ENCODE measurements at regions not wholly inside any gene's neighbourhood (a gene's known extent, or its start where the extent isn't known, plus 50 kb on each side); places are given as distances from the start of the nearest gene placed in this dataset.

GRCh38 chr1:82343381-82343780 is 542.6 kb downstream of the ADGRL2 start:
- TF ChIP-seq CTCF (IDR thresholded peaks at IDR 0.05; ENCODE audit: low read depth, low read length, missing control alignments): no peak
- no peak for DNase-seq (ENCODE audit: low read depth)

GRCh38 chr1:82337635-82338034 is 536.9 kb downstream of the ADGRL2 start:
- no peak for DNase-seq (ENCODE audit: low read depth)
- no peak overlapping the region for H3K4me3 ChIP-seq (ENCODE audit: low read depth, low read length)
- no peak for TF ChIP-seq CTCF (IDR thresholded peaks at IDR 0.05; ENCODE audit: low read depth, low read length, missing control alignments)

More at GRCh38 chr1:82343381-82343780, 542.6 kb downstream of the ADGRL2 start:
- H3K4me3 ChIP-seq (ENCODE audit: low read depth, low read length): no peak overlapping the region

- no peak for TF ChIP-seq CTCF (IDR thresholded peaks at IDR 0.05; ENCODE audit: low read depth, low read length, missing control alignments)
- no peak for DNase-seq (ENCODE audit: low read depth)
- H3K4me3 ChIP-seq (ENCODE audit: low read depth, low read length): no peak overlapping the region
These were observed 529.6 kb downstream of the ADGRL2 start for GRCh38 chr1:82330330-82330729.

GRCh38 chr1:82329226-82329625 is 528.5 kb downstream of the ADGRL2 start:
- no peak for TF ChIP-seq CTCF (IDR thresholded peaks at IDR 0.05; ENCODE audit: low read depth, low read length, missing control alignments)
- H3K4me3 ChIP-seq (ENCODE audit: low read depth, low read length): no peak overlapping the region
- no peak for DNase-seq (ENCODE audit: low read depth)

- no peak for DNase-seq (ENCODE audit: low read depth)
- TF ChIP-seq CTCF (IDR thresholded peaks at IDR 0.05; ENCODE audit: low read depth, low read length, missing control alignments): no peak
- H3K4me3 ChIP-seq (ENCODE audit: low read depth, low read length): no peak overlapping the region
These were observed 522.6 kb downstream of the ADGRL2 start for GRCh38 chr1:82323144-82323841.

- no peak for DNase-seq (ENCODE audit: low read depth)
- no peak for TF ChIP-seq CTCF (IDR thresholded peaks at IDR 0.05; ENCODE audit: low read depth, low read length, missing control alignments)
- H3K4me3 ChIP-seq (ENCODE audit: low read depth, low read length): no peak overlapping the region
These were observed 521.1 kb downstream of the ADGRL2 start for GRCh38 chr1:82321794-82322193.

GRCh38 chr1:82319546-82319945 is 518.8 kb downstream of the ADGRL2 start:
- no peak for DNase-seq (ENCODE audit: low read depth)
- no peak for TF ChIP-seq CTCF (IDR thresholded peaks at IDR 0.05; ENCODE audit: low read depth, low read length, missing control alignments)
- H3K4me3 ChIP-seq (ENCODE audit: low read depth, low read length): no peak overlapping the region

All from GM12864 (cell line).